ENCODE measurements at regions not wholly inside any gene's neighbourhood (a gene's known extent, or its start where the extent isn't known, plus 50 kb on each side); places are given as distances from the start of the nearest gene placed in this dataset.

GRCh38 chr16:66298571-66299120 is 67.8 kb upstream of the CDH5 start:
- WGBS, 2 donors = 92 to 94% methylated on average over 2 of the region's 2 CpGs
- TF ChIP-seq, protein P1, sequence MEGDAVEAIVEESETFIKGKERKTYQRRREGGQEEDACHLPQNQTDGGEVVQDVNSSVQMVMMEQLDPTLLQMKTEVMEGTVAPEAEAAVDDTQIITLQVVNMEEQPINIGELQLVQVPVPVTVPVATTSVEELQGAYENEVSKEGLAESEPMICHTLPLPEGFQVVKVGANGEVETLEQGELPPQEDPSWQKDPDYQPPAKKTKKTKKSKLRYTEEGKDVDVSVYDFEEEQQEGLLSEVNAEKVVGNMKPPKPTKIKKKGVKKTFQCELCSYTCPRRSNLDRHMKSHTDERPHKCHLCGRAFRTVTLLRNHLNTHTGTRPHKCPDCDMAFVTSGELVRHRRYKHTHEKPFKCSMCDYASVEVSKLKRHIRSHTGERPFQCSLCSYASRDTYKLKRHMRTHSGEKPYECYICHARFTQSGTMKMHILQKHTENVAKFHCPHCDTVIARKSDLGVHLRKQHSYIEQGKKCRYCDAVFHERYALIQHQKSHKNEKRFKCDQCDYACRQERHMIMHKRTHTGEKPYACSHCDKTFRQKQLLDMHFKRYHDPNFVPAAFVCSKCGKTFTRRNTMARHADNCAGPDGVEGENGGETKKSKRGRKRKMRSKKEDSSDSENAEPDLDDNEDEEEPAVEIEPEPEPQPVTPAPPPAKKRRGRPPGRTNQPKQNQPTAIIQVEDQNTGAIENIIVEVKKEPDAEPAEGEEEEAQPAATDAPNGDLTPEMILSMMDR (IDR thresholded peaks at IDR 0.05) = no peak
- no peak for TF ChIP-seq POLR2A (IDR thresholded peaks at IDR 0.05)
- no peaks in the 10 kb centered on the region for H3K4me1 ChIP-seq
- H3K36me3 ChIP-seq = no peaks in the 10 kb centered on the region
- no peak overlapping the region for H3K27ac ChIP-seq
- DNase-seq = no peak
- H3K27me3 ChIP-seq = no peaks in the 10 kb centered on the region
- no peak overlapping the region for H3K4me3 ChIP-seq (replicated peaks in 1 of 3)
- intact Hi-C loops (cut with DNase I) = no loop called here
- H3K9me3 ChIP-seq = no peaks in the 10 kb centered on the region

- no peak for TF ChIP-seq POLR2A (IDR thresholded peaks at IDR 0.05)
- TF ChIP-seq, protein P1 (IDR thresholded peaks at IDR 0.05) = no peak
- no peak overlapping the region for H3K4me3 ChIP-seq (replicated peaks in 1 of 3)
- intact Hi-C loops (cut with DNase I) = no loop called here
- no peak overlapping the region for H3K27ac ChIP-seq
- H3K36me3 ChIP-seq = no peaks in the 10 kb centered on the region
- H3K4me1 ChIP-seq = no peaks in the 10 kb centered on the region
- no peaks in the 10 kb centered on the region for H3K9me3 ChIP-seq
- 61 to 73% methylated on average over 2 of the region's 2 CpGs for WGBS, 2 donors
- no peak for DNase-seq
- H3K27me3 ChIP-seq = no peaks in the 10 kb centered on the region
Measured at GRCh38 chr16:66298006-66298405, 68.5 kb upstream of the CDH5 start.

- WGBS, 2 donors = 83 to 85% methylated on average over 5 of the region's 5 CpGs
- Histone ChIP-seq H3K36me3 (no peaks in the 10 kb centered on the region), H3K27me3 (no peaks in the 10 kb centered on the region), H3K4me3 (replicated peaks in 1 of 3) (no peak overlapping the region), H3K9me3 (no peaks in the 10 kb centered on the region), H3K4me1 (no peaks in the 10 kb centered on the region), H3K27ac (no peak overlapping the region)
- DNase-seq = no peak
- TF ChIP-seq POLR2A (IDR thresholded peaks at IDR 0.05) = no peak
- TF ChIP-seq, protein P1 (IDR thresholded peaks at IDR 0.05) = no peak
- intact Hi-C loops (cut with DNase I) = no loop called here
Measured at GRCh38 chr16:66296591-66296990, 69.9 kb upstream of the CDH5 start.

DNA sequence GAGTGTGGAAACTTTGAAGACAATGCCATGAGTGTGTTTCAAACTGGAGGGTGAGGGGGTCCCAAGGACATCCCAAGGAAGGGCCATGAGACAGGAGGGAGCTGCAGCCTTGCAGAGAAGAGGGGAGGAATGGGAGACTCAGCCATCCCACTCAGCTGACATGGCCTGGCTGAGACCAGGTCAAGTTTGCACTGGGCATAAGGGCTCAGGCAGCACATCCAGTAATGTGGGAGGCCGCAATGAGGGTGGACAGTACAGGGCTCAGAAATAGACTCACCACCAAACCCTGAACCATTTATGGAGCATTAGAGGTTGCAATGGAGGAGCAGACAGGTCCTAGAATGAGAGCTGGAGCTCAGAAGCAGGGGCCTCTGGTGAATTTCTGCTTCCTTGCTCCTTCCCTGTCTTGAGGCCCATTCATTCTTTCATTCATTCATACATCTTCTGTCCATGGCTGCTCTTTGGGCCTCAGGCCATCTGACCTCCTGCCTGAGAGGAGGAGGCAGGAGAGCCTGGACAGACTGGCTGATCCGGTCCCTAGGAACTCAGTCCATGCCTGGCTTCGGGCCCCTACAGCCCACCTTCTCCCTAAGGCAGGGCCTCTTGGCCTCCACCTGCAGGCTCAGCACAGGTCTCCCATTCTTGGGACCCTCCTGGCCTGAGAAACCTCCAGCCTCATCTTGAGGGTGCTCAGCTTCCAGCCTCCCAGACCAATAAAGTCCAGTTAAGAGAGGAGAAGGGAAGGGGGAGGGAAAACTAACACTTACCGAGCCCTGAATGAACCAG is 70.5 kb upstream of the CDH5 start:
- no peak for DNase-seq
- H3K27ac ChIP-seq = no peak overlapping the region
- H3K36me3 ChIP-seq = no peaks in the 10 kb centered on the region
- no peaks in the 10 kb centered on the region for H3K27me3 ChIP-seq
- H3K4me1 ChIP-seq = no peaks in the 10 kb centered on the region
- no peak overlapping the region for H3K4me3 ChIP-seq (replicated peaks in 1 of 3)
- no peaks in the 10 kb centered on the region for H3K9me3 ChIP-seq
- 82 to 83% methylated on average over 4 of the region's 4 CpGs for WGBS, 2 donors
- TF ChIP-seq, protein P1 (IDR thresholded peaks at IDR 0.05) = no peak
- TF ChIP-seq POLR2A (IDR thresholded peaks at IDR 0.05) = no peak
- intact Hi-C loops (cut with DNase I) = no loop called here

DNA sequence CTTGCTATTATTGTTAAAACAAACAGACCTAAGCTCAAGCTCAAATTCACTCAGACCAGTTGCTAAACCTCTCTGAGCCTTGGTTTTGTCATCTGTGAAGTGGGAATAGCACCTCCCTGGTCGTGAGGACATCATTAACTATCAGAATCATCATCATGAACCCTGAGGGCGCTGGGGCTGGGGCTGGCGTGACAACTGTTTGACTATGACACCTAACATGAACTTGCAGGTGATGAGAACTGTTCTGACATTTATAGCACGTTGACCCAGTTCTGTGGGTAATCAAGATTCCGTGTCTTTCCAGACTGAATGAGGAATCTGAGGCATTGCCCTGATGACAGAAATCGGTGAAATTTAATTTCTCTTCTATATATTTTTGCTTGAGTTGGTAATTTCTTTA is 71.3 kb upstream of the CDH5 start:
- Histone ChIP-seq H3K27me3 (no peaks in the 10 kb centered on the region), H3K4me1 (no peaks in the 10 kb centered on the region), H3K4me3 (replicated peaks in 1 of 3) (no peak overlapping the region), H3K36me3 (no peaks in the 10 kb centered on the region), H3K27ac (no peak overlapping the region), H3K9me3 (no peaks in the 10 kb centered on the region)
- TF ChIP-seq, protein P1 (IDR thresholded peaks at IDR 0.05) = no peak
- TF ChIP-seq POLR2A (IDR thresholded peaks at IDR 0.05) = no peak
- intact Hi-C loops (cut with DNase I) = no loop called here
- WGBS, 2 donors = 78 to 86% methylated on average over 6 of the region's 6 CpGs
- no peak for DNase-seq
